ENCODE measurements at regions not wholly inside any gene's neighbourhood (a gene's known extent, or its start where the extent isn't known, plus 50 kb on each side); places are given as distances from the start of the nearest gene placed in this dataset.

- H2AFZ ChIP-seq (ENCODE audit: low read depth, low read length): no peak overlapping the region
- no peak overlapping the region for H3K9ac ChIP-seq (ENCODE audit: low read depth, low read length)
- no peak overlapping the region for H3K4me3 ChIP-seq (ENCODE audit: low read depth in 1 of 2, low read length in 2 of 2)
- no peaks in the 10 kb centered on the region for H4K20me1 ChIP-seq (ENCODE audit: insufficient read depth, low read length)
- DNase-seq (no peak), ATAC-seq (ENCODE audit: insufficient read depth, low read depth) (no peak; the same call in 2 of the 3 replicates)
- H3K9me3 ChIP-seq (ENCODE audit: insufficient read depth, low read length, severe bottlenecking): no peaks in the 10 kb centered on the region
- no peaks in the 10 kb centered on the region for H3K36me3 ChIP-seq (ENCODE audit: insufficient read depth, low read length)
- peaks cover 5% of the 10 kb centered on the region for H3K27me3 ChIP-seq (ENCODE audit: insufficient read depth, low read length, poor library complexity)
- TF ChIP-seq EZH2 (IDR thresholded peaks at IDR 0.05; ENCODE audit: borderline replicate concordance, low read depth, low read length, severe bottlenecking) (no peak), CTCF (IDR thresholded peaks at IDR 0.05; ENCODE audit: borderline replicate concordance, extremely low read depth, low read length, poor library complexity, severe bottlenecking) (no peak)
- H3K79me2 ChIP-seq (ENCODE audit: insufficient read depth, low read length): no peaks in the 10 kb centered on the region
- no peaks in the 10 kb centered on the region for H3K4me1 ChIP-seq (ENCODE audit: insufficient read depth, low read length)
- H3K27ac ChIP-seq (ENCODE audit: low read length): no peak overlapping the region
- no peak overlapping the region for H3K4me2 ChIP-seq (ENCODE audit: insufficient read depth, low read length)
Observed at GRCh38 chr1:200253774-200254495, 155.9 kb downstream of the ZNF281 start.

- Histone ChIP-seq H3K4me3 (ENCODE audit: low read depth in 1 of 2, low read length in 2 of 2) (no peak overlapping the region), H4K20me1 (ENCODE audit: insufficient read depth, low read length) (no peaks in the 10 kb centered on the region), H3K4me1 (ENCODE audit: insufficient read depth, low read length) (no peaks in the 10 kb centered on the region), H3K36me3 (ENCODE audit: insufficient read depth, low read length) (no peaks in the 10 kb centered on the region), H3K9me3 (ENCODE audit: insufficient read depth, low read length, severe bottlenecking) (no peaks in the 10 kb centered on the region), H3K79me2 (ENCODE audit: insufficient read depth, low read length) (no peaks in the 10 kb centered on the region), H3K27me3 (ENCODE audit: insufficient read depth, low read length, poor library complexity) (peaks cover 12% of the 10 kb centered on the region), H2AFZ (ENCODE audit: low read depth, low read length) (no peak overlapping the region), H3K27ac (ENCODE audit: low read length) (no peak overlapping the region), H3K9ac (ENCODE audit: low read depth, low read length) (no peak overlapping the region), H3K4me2 (ENCODE audit: insufficient read depth, low read length) (no peak overlapping the region)
- ATAC-seq (ENCODE audit: insufficient read depth, low read depth): no peak
- TF ChIP-seq CTCF (IDR thresholded peaks at IDR 0.05; ENCODE audit: borderline replicate concordance, extremely low read depth, low read length, poor library complexity, severe bottlenecking) (no peak), EZH2 (IDR thresholded peaks at IDR 0.05; ENCODE audit: borderline replicate concordance, low read depth, low read length, severe bottlenecking) (no peak)
- no peak for DNase-seq
Observed at GRCh38 chr1:200252531-200252930, 157.3 kb downstream of the ZNF281 start.

GRCh38 chr1:200250469-200250868, 159.4 kb downstream of the ZNF281 start:
- no peaks in the 10 kb centered on the region for H3K79me2 ChIP-seq (ENCODE audit: insufficient read depth, low read length)
- H3K4me2 ChIP-seq (ENCODE audit: insufficient read depth, low read length): no peak overlapping the region
- H3K9ac ChIP-seq (ENCODE audit: low read depth, low read length): no peak overlapping the region
- H4K20me1 ChIP-seq (ENCODE audit: insufficient read depth, low read length): no peaks in the 10 kb centered on the region
- no peak overlapping the region for H3K27ac ChIP-seq (ENCODE audit: low read length)
- TF ChIP-seq EZH2 (IDR thresholded peaks at IDR 0.05; ENCODE audit: borderline replicate concordance, low read depth, low read length, severe bottlenecking): no peak
- TF ChIP-seq CTCF (IDR thresholded peaks at IDR 0.05; ENCODE audit: borderline replicate concordance, extremely low read depth, low read length, poor library complexity, severe bottlenecking): no peak
- ATAC-seq (ENCODE audit: insufficient read depth, low read depth) (no peak), DNase-seq (no peak)
- no peaks in the 10 kb centered on the region for H3K36me3 ChIP-seq (ENCODE audit: insufficient read depth, low read length)
- H3K4me3 ChIP-seq (ENCODE audit: low read depth in 1 of 2, low read length in 2 of 2): no peak overlapping the region
- H2AFZ ChIP-seq (ENCODE audit: low read depth, low read length): no peak overlapping the region
- no peaks in the 10 kb centered on the region for H3K4me1 ChIP-seq (ENCODE audit: insufficient read depth, low read length)
- H3K9me3 ChIP-seq (ENCODE audit: insufficient read depth, low read length, severe bottlenecking): no peaks in the 10 kb centered on the region
- peaks cover 14% of the 10 kb centered on the region for H3K27me3 ChIP-seq (ENCODE audit: insufficient read depth, low read length, poor library complexity)
